HepG2 (cell line): ENCODE measurements at regions not wholly inside any gene's neighbourhood (a gene's known extent, or its start where the extent isn't known, plus 50 kb on each side); places are given as distances from the start of the nearest gene placed in this dataset.

ENCODE experiments used
- ATAC-seq: fragments of 200-7000 bp; cut with Tn5 transposase; 3 replicates; pipeline ENCODE4 v1.9.1; 2020; ENCODE audit warnings: mild to moderate bottlenecking, moderate library complexity
- BruUV-seq: library from RNA; stranded (reverse); fragments of 400-500 nt; replicated peaks from 2 replicates; lab custom pipeline; 2021; lab: Mats Ljungman, UMichigan
- CTCF ChIA-PET: fragments of 300-600 bp; formaldehyde crosslinking; extraction: SDS; loops from one replicate; lab custom pipeline; 2021; ENCODE audit warnings: low total read pairs, inconsistent platforms, low intra/inter-chr PET ratio; lab: Yijun Ruan, JAX
- POLR2A ChIA-PET: fragments of 350-600 bp; sonication (Branson Sonifier 250); formaldehyde crosslinking; loops from one replicate; lab custom pipeline; 2020; ENCODE audit warnings: antibody characterized with exemption, inconsistent platforms; lab: Yijun Ruan, JAX
- DNase-seq: peaks from one replicate; pipeline ENCODE4 v3.0.0-alpha.2; 2015; ENCODE audit warnings: low spot score
- FAIRE-seq: peaks from 3 replicates; lab custom pipeline; 2011; peaks lifted over from hg19 to GRCh38; lab: Jason Lieb, UNC
- H2AFZ ChIP-seq: one replicate; pipeline ENCODE4 v1.6.1; 2011; ENCODE audit warnings: low read length, inconsistent platforms
- H3K27ac ChIP-seq: fragments of 300-600 bp; 3 replicates; pipeline ENCODE4 v1.8.0; 2011; ENCODE audit warnings: mixed run types, mild to moderate bottlenecking, mixed read lengths, low read length, inconsistent platforms; ENCODE audit not compliant: insufficient read depth; ENCODE audit errors: extremely low read length
- H3K27me3 ChIP-seq, 2 experiments: fragments of 200-600 bp in 1 of 2; 2 replicates in 1 of 2; 3 replicates in 1 of 2; pipeline versions ENCODE4 v1.6.0 to v1.8.0; 2011; ENCODE audit warnings: low read length in 2 of 2, mild to moderate bottlenecking in 2 of 2, moderate library complexity in 2 of 2, inconsistent platforms in 1 of 2; ENCODE audit not compliant: insufficient read depth in 2 of 2, control insufficient read depth in 1 of 2
- H3K36me3 ChIP-seq, 2 experiments: fragments of 200-600 bp in 1 of 2; replicated peaks in 1 of 2; 2 replicates in 1 of 2; 3 replicates in 1 of 2; pipeline versions ENCODE4 v1.5.1 to v1.8.0; 2011; ENCODE audit warnings: low read length in 2 of 2, inconsistent platforms in 1 of 2; ENCODE audit not compliant: insufficient read depth in 2 of 2, control insufficient read depth in 1 of 2
- H3K4me1 ChIP-seq: 2 replicates; pipeline ENCODE4 v1.5.1; 2012; ENCODE audit warnings: low read length, inconsistent platforms; ENCODE audit not compliant: insufficient read depth
- H3K4me2 ChIP-seq: 2 replicates; pipeline ENCODE4 v1.6.0; 2011; ENCODE audit warnings: low read depth, low read length, inconsistent platforms
- H3K4me3 ChIP-seq, 3 experiments: fragments of 200-600 bp in 1 of 3; sonication (generic), shearing (Covaris generic) in 1 of 3; replicated peaks in 1 of 3; 2 replicates each; pipeline ENCODE4 v1.5.1; 2011 to 2016; ENCODE audit warnings: low read length in 3 of 3, inconsistent platforms in 2 of 3, low read depth in 2 of 3, mild to moderate bottlenecking in 2 of 3, control low read depth in 1 of 3, mixed read lengths in 1 of 3; ENCODE audit not compliant: insufficient read depth in 1 of 3
- H3K79me2 ChIP-seq: one replicate; pipeline ENCODE4 v1.6.1; 2011; ENCODE audit warnings: low read length, inconsistent platforms; ENCODE audit not compliant: insufficient read depth
- H3K9ac ChIP-seq: 2 replicates; pipeline ENCODE4 v1.6.0; 2011; ENCODE audit warnings: mild to moderate bottlenecking, low read depth, low read length, inconsistent platforms; ENCODE audit not compliant: insufficient read depth
- H3K9me3 ChIP-seq: 2 replicates; pipeline ENCODE4 v1.5.1; 2012; ENCODE audit warnings: mild to moderate bottlenecking, low read length
- H4K20me1 ChIP-seq: 2 replicates; pipeline ENCODE4 v1.6.0; 2011; ENCODE audit warnings: inconsistent platforms, mild to moderate bottlenecking, low read length, moderate library complexity; ENCODE audit not compliant: insufficient read depth
- AKAP8 ChIP-seq: sonication (generic); formaldehyde crosslinking; IDR thresholded peaks from 2 replicates; pipeline ENCODE4 v1.5.1; 2020; ENCODE audit warnings: mild to moderate bottlenecking, missing genetic modification reagents
- AKNA ChIP-seq: sonication (generic); formaldehyde crosslinking; IDR thresholded peaks from 2 replicates; pipeline ENCODE4 v1.4.0; 2020; ENCODE audit warnings: missing genetic modification reagents, borderline replicate concordance
- MAFK ChIP-seq, 2 experiments: IDR thresholded peaks in 1 of 2; conservative IDR thresholded peaks in 1 of 2; 2 replicates each; pipeline ENCODE4 v1.6.1; 2011; ENCODE audit warnings: improper control_type of control experiment in 2 of 2, low read length in 2 of 2
- ZBTB38 ChIP-seq: sonication (generic); formaldehyde crosslinking; IDR thresholded peaks from 2 replicates; pipeline ENCODE4 v1.5.1; 2020; ENCODE audit warnings: mild to moderate bottlenecking, missing genetic modification reagents
- ZNF160 ChIP-seq: sonication (generic); formaldehyde crosslinking; IDR thresholded peaks from 2 replicates; pipeline ENCODE4 v1.8.0; 2022; ENCODE audit warnings: mild to moderate bottlenecking, inconsistent platforms, missing genetic modification reagents
- ZNF598 ChIP-seq: sonication (generic); formaldehyde crosslinking; IDR thresholded peaks from 2 replicates; pipeline ENCODE4 v1.5.1; 2020; ENCODE audit warnings: mild to moderate bottlenecking, missing genetic modification reagents, borderline replicate concordance
- in situ Hi-C: cut with HindIII; loops from 2 replicates; pipeline ENCODE4 v1.10.0; 2017; ENCODE audit warnings: low pct_unique_long_range_greater_than_20kb; ENCODE audit not compliant: extremely low pct_ligation_motif_present
- intact Hi-C: fragments of 100-400 bp; cut with micrococcal nuclease; formaldehyde crosslinking; loops from one replicate; pipeline ENCODE4 v1.10.0; 2022; ENCODE audit not compliant: unreplicated experiment

GRCh38 chr1:195130598-195130997 lies 1477.6 kb downstream of the KCNT2 start:
- Histone ChIP-seq H3K27ac (no peak overlapping the region), H3K79me2 (no peaks in the 10 kb centered on the region), H4K20me1 (no peaks in the 10 kb centered on the region), H3K36me3 (no peaks in the 10 kb centered on the region), H3K9ac (no peak overlapping the region), H3K4me2 (no peak overlapping the region), H3K27me3 (no peaks in the 10 kb centered on the region), H2AFZ (no peak overlapping the region), H3K9me3 (no peaks in the 10 kb centered on the region), H3K4me1 (no peaks in the 10 kb centered on the region), H3K4me3 (no peak overlapping the region)
- POLR2A ChIA-PET, result no interaction called here
- CTCF ChIA-PET, result no interaction called here
- DNase-seq, result no peak
- BruUV-seq, result no TSS peak
- no peak for ATAC-seq
- in situ Hi-C loops, result no loop called here
- TF ChIP-seq ZNF160 (CRISPR knock-in tag) (no peak), ZBTB38 (CRISPR knock-in tag) (no peak), AKNA (CRISPR knock-in tag) (no peak), AKAP8 (no peak), ZNF598 (CRISPR knock-in tag) (no peak), MAFK (conservative IDR thresholded peaks at IDR 0.05 in 1 of 2, IDR thresholded peaks at IDR 0.05 in 1 of 2; ENCODE audit: low read length in 2 of 2) (peak in 1 of 2 experiments; percentile 51; a peak in 1 of 4 replicates)
- intact Hi-C loops, result no loop called here
- no peak for FAIRE-seq
